DND-41 (cell line): ENCODE measurements at regions not wholly inside any gene's neighbourhood (a gene's known extent, or its start where the extent isn't known, plus 50 kb on each side); places are given as distances from the start of the nearest gene placed in this dataset.

Experiments used
- EZH2 ChIP-seq: IDR thresholded peaks from 3 replicates; pipeline ENCODE4 v1.6.1; 2012; ENCODE audit warnings: borderline replicate concordance, low read depth, mild to moderate bottlenecking, moderate library complexity, low read length, inconsistent platforms; ENCODE audit not compliant: severe bottlenecking
- TF ChIP-seq, protein P1 (sequence below): IDR thresholded peaks from 2 replicates; pipeline ENCODE4 v1.5.1; 2012; ENCODE audit warnings: borderline replicate concordance, low read length, moderate library complexity, mild to moderate bottlenecking; ENCODE audit not compliant: poor library complexity, severe bottlenecking; ENCODE audit errors: extremely low read depth

DNA sequence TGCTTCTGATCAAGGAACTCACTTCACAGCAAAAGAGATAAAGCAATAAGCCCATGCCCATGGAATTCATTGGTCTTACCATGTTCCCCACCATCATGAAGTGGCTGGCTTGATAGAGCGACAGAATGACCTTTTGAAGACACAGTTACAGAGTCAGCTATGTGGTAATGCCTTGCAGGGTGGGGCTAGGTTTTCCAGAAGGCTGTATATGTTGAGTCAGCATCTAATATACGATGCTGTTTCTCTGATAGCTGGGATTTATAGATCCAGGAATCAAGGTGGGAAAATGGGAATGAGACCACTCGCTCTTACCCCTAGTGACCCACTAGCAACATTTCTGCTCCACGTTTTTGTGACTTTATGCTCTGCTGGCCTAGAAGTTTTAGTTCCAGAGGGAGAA is 220.7 kb upstream of the RSPO3 start:
- TF ChIP-seq, protein P1, sequence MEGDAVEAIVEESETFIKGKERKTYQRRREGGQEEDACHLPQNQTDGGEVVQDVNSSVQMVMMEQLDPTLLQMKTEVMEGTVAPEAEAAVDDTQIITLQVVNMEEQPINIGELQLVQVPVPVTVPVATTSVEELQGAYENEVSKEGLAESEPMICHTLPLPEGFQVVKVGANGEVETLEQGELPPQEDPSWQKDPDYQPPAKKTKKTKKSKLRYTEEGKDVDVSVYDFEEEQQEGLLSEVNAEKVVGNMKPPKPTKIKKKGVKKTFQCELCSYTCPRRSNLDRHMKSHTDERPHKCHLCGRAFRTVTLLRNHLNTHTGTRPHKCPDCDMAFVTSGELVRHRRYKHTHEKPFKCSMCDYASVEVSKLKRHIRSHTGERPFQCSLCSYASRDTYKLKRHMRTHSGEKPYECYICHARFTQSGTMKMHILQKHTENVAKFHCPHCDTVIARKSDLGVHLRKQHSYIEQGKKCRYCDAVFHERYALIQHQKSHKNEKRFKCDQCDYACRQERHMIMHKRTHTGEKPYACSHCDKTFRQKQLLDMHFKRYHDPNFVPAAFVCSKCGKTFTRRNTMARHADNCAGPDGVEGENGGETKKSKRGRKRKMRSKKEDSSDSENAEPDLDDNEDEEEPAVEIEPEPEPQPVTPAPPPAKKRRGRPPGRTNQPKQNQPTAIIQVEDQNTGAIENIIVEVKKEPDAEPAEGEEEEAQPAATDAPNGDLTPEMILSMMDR = no peak
- no peak for TF ChIP-seq EZH2
